ENCODE measurements at regions not wholly inside any gene's neighbourhood (a gene's known extent, or its start where the extent isn't known, plus 50 kb on each side); places are given as distances from the start of the nearest gene placed in this dataset.

DNA sequence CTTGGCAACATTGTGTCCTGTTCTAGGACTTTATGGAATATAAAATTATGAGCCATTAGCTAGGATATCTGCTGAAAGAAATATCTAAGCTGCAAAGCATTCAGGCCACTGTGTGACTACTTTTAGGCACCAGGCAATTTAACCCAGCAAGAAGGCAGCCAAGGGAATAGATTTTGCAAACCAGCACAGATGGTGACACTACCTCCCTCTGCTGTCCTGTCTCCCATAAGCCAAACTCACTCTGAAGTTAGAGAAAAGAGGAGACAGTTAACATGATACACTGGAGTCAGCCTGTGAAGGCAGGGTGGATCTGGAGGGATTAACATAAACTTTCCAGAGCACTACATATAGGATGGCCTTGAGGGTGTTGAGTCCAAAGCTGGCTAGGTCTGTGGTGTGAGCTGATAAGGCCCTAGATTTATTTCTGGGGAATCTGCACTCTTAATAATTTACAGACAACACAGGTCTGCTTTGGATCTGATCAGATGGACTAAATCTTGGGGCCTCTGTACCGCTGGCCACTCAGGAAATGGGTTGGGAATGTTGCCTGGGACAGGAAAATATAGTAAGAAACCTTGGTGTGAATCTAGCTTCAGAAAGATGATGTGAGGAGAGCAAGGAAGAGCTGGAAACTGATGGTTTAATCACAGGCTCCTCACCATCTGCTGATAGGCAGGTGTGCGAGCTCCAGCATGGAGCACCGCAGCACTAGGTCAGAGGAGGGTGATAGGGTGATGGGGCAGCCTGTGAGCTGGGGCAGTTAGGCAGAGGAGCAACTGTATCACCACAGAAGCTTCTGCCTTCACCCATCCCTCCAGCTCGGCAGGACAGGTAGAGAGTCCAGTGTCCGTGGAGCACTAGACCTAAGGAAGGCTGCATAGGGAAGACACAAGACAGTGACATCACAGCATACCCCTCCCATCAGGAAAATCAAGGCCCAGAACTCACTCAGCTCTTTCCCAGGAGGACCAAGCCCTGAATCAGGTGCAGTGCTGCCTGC is 229.9 kb upstream of the PRSS1 start:
- TF ChIP-seq, protein P1, sequence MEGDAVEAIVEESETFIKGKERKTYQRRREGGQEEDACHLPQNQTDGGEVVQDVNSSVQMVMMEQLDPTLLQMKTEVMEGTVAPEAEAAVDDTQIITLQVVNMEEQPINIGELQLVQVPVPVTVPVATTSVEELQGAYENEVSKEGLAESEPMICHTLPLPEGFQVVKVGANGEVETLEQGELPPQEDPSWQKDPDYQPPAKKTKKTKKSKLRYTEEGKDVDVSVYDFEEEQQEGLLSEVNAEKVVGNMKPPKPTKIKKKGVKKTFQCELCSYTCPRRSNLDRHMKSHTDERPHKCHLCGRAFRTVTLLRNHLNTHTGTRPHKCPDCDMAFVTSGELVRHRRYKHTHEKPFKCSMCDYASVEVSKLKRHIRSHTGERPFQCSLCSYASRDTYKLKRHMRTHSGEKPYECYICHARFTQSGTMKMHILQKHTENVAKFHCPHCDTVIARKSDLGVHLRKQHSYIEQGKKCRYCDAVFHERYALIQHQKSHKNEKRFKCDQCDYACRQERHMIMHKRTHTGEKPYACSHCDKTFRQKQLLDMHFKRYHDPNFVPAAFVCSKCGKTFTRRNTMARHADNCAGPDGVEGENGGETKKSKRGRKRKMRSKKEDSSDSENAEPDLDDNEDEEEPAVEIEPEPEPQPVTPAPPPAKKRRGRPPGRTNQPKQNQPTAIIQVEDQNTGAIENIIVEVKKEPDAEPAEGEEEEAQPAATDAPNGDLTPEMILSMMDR (optimal IDR thresholded peaks at IDR 0.05 in 1 of 3, IDR thresholded peaks at IDR 0.05 in 1 of 3, conservative IDR thresholded peaks at IDR 0.05 in 1 of 3; ENCODE audit: extremely low read depth in 1 of 3, insufficient read depth in 2 of 3, low read length in 3 of 3), result peak in 1 of 3 experiments; percentile 21
- no peak for TF ChIP-seq EZH2 (IDR thresholded peaks at IDR 0.05; ENCODE audit: low read length)
